IMR-90 (cell line): ENCODE measurements at regions not wholly inside any gene's neighbourhood (a gene's known extent, or its start where the extent isn't known, plus 50 kb on each side); places are given as distances from the start of the nearest gene placed in this dataset.

ENCODE experiments used
- ATAC-seq: fragments of 200-7000 bp; cut with Tn5 transposase; 2 replicates; pipeline ENCODE4 v1.9.1; 2020; ENCODE audit warnings: low read depth, mild to moderate bottlenecking, moderate library complexity
- BruUV-seq: library from RNA; stranded (reverse); fragments of 400-500 nt; replicated peaks from 2 replicates; lab custom pipeline; 2021; lab: Mats Ljungman, UMichigan
- CTCF ChIA-PET: fragments of 300-600 bp; formaldehyde crosslinking; extraction: SDS; loops from one replicate; lab custom pipeline; 2021; ENCODE audit warnings: antibody characterized with exemption; lab: Yijun Ruan, JAX
- POLR2A ChIA-PET: fragments of 300-600 bp; sonication (Branson Sonifier 250); formaldehyde crosslinking; loops from one replicate; lab custom pipeline; 2022; ENCODE audit warnings: antibody characterized with exemption; ENCODE audit not compliant: unreplicated experiment; lab: Charles Lee
- DNase-seq: peaks from one replicate; pipeline ENCODE4 v3.0.0; 2013
- H2AFZ ChIP-seq: replicated peaks from 2 replicates; pipeline ENCODE3; 2013; ENCODE audit warnings: low read length, mild to moderate bottlenecking; ENCODE audit not compliant: poor library complexity
- H2AK5ac ChIP-seq: 2 replicates; pipeline ENCODE4 v1.6.1; 2013; ENCODE audit warnings: low read depth, low read length, inconsistent platforms
- H2AK9ac ChIP-seq: replicated peaks from 2 replicates; pipeline ENCODE3; 2013; ENCODE audit warnings: mild to moderate bottlenecking, low read depth, low read length, moderate library complexity; ENCODE audit not compliant: poor library complexity
- H2BK120ac ChIP-seq: 2 replicates; pipeline ENCODE4 v1.6.1; 2013; ENCODE audit warnings: low read depth, low read length, inconsistent platforms
- H2BK15ac ChIP-seq: 3 replicates; pipeline ENCODE4 v1.6.1; 2013; ENCODE audit warnings: low read depth, low read length, inconsistent platforms
- H2BK20ac ChIP-seq: 2 replicates; pipeline ENCODE4 v1.6.1; 2013; ENCODE audit warnings: low read depth, mild to moderate bottlenecking, inconsistent platforms, low read length, moderate library complexity
- H2BK5ac ChIP-seq: 2 replicates; pipeline ENCODE4 v1.6.1; 2013; ENCODE audit warnings: mild to moderate bottlenecking, low read depth, low read length, inconsistent platforms; ENCODE audit not compliant: poor library complexity, severe bottlenecking
- H3K14ac ChIP-seq: replicated peaks from 2 replicates; pipeline ENCODE4 v1.6.1; 2013; ENCODE audit warnings: low read depth, low read length, inconsistent platforms
- H3K18ac ChIP-seq: 2 replicates; pipeline ENCODE4 v1.6.1; 2013; ENCODE audit warnings: low read depth, low read length, control low read depth
- H3K23ac ChIP-seq: 2 replicates; pipeline ENCODE4 v1.6.1; 2013; ENCODE audit warnings: low read depth, low read length, inconsistent platforms
- H3K27ac ChIP-seq: 2 replicates; pipeline ENCODE4 v1.5.1; 2013; ENCODE audit warnings: mild to moderate bottlenecking, control low read depth, low read length; ENCODE audit not compliant: insufficient read depth
- H3K27me3 ChIP-seq: 2 replicates; pipeline ENCODE4 v1.6.1; 2013; ENCODE audit warnings: low read length; ENCODE audit not compliant: control insufficient read depth, insufficient read depth
- H3K36me3 ChIP-seq: 2 replicates; pipeline ENCODE4 v1.6.1; 2013; ENCODE audit warnings: low read length, mixed read lengths; ENCODE audit not compliant: control insufficient read depth, insufficient read depth
- H3K4ac ChIP-seq: 2 replicates; pipeline ENCODE4 v1.6.1; 2013; ENCODE audit warnings: low read depth, low read length, inconsistent platforms
- H3K4me1 ChIP-seq: 2 replicates; pipeline ENCODE4 v1.6.1; 2013; ENCODE audit warnings: low read length, mixed read lengths; ENCODE audit not compliant: control insufficient read depth, insufficient read depth
- H3K4me2 ChIP-seq: 2 replicates; pipeline ENCODE4 v1.6.1; 2013; ENCODE audit warnings: low read depth, mild to moderate bottlenecking, control low read depth, low read length, moderate library complexity
- H3K4me3 ChIP-seq: 2 replicates; pipeline ENCODE4 v1.5.1; 2013; ENCODE audit warnings: low read depth, mild to moderate bottlenecking, control low read depth, low read length, moderate library complexity; ENCODE audit not compliant: insufficient read depth
- H3K56ac ChIP-seq: 2 replicates; pipeline ENCODE4 v1.6.1; 2013; ENCODE audit warnings: low read length, inconsistent platforms; ENCODE audit not compliant: insufficient read depth; ENCODE audit errors: extremely low read depth
- H3K79me1 ChIP-seq, 2 experiments: 2 replicates each; pipeline ENCODE4 v1.6.1; 2013; ENCODE audit warnings: low read length in 2 of 2, inconsistent platforms in 1 of 2, low read depth in 1 of 2
- H3K9ac ChIP-seq: 2 replicates; pipeline ENCODE4 v1.6.1; 2013; ENCODE audit warnings: low read depth, low read length, control low read depth
- H3K9me1 ChIP-seq: 2 replicates; pipeline ENCODE4 v1.6.1; 2013; ENCODE audit warnings: low read length, inconsistent platforms; ENCODE audit not compliant: insufficient read depth
- H3K9me3 ChIP-seq: 2 replicates; pipeline ENCODE4 v1.6.1; 2013; ENCODE audit warnings: low read length; ENCODE audit not compliant: control insufficient read depth, insufficient read depth
- H4K20me1 ChIP-seq: 2 replicates; pipeline ENCODE4 v1.6.1; 2013; ENCODE audit warnings: low read length, inconsistent platforms; ENCODE audit not compliant: insufficient read depth
- H4K5ac ChIP-seq: 2 replicates; pipeline ENCODE4 v1.6.1; 2013; ENCODE audit warnings: mild to moderate bottlenecking, low read depth, low read length, control low read depth
- H4K8ac ChIP-seq, 2 experiments: 2 replicates each; pipeline ENCODE4 v1.6.1; 2013; ENCODE audit warnings: low read depth in 2 of 2, low read length in 2 of 2, control low read depth in 1 of 2, inconsistent platforms in 1 of 2
- H4K91ac ChIP-seq: 2 replicates; pipeline ENCODE4 v1.6.1; 2013; ENCODE audit warnings: low read depth, low read length, inconsistent platforms; ENCODE audit not compliant: insufficient read depth
- BHLHE40 ChIP-seq: fragments of 150-350 bp; IDR thresholded peaks from 2 replicates; pipeline ENCODE4 v1.6.1; 2016; ENCODE audit warnings: mild to moderate bottlenecking, low read depth, low read length
- CEBPB ChIP-seq: IDR thresholded peaks from 2 replicates; pipeline ENCODE4 v1.6.1; 2012; ENCODE audit warnings: low read depth, low read length, improper control_type of control experiment
- FOS ChIP-seq: fragments of 150-350 bp; IDR thresholded peaks from 2 replicates; pipeline ENCODE4 v1.6.1; 2016; ENCODE audit warnings: low read depth, low read length
- MXI1 ChIP-seq: IDR thresholded peaks from 2 replicates; pipeline ENCODE4 v1.6.1; 2012; ENCODE audit warnings: low read depth, mild to moderate bottlenecking, low read length, moderate library complexity, borderline replicate concordance
- NFE2L2 ChIP-seq: fragments of 150-350 bp; IDR thresholded peaks from 2 replicates; pipeline ENCODE4 v1.6.1; 2016; ENCODE audit warnings: low read depth, mild to moderate bottlenecking, low read length
- POLR2A ChIP-seq: IDR thresholded peaks from 2 replicates; pipeline ENCODE4 v1.6.1; 2012; ENCODE audit warnings: mild to moderate bottlenecking, low read depth, low read length
- RFX5 ChIP-seq: IDR thresholded peaks from 2 replicates; pipeline ENCODE4 v1.8.0; 2012; ENCODE audit warnings: low read depth, mild to moderate bottlenecking, low read length, moderate library complexity
- WGBS, 2 experiments: methylation state at CpG; one replicate each; pipeline versions ENCODE4 v1.1.5 to v1.1.7; 2013; ENCODE audit warnings: missing lambda C conversion rate in 2 of 2; ENCODE audit not compliant: insufficient read length in 1 of 2; ENCODE audit errors: extremely low coverage in 2 of 2; 5-methylcytosine and 5-hydroxymethylcytosine counted together
- dilution Hi-C: fragments of 300-500 bp; cut with HindIII; formaldehyde crosslinking; loops from one replicate; pipeline ENCODE4 v1.14.3; 2018; ENCODE audit warnings: low sequenced_read_pairs; ENCODE audit not compliant: unreplicated experiment
- in situ Hi-C: fragments of 300-500 bp; cut with MboI; formaldehyde crosslinking; loops from 3 replicates; pipeline ENCODE4 v1.14.3; 2019; ENCODE audit warnings: low sequenced_read_pairs, inconsistent platforms, mixed read lengths
- intact Hi-C: fragments of 100-400 bp; cut with micrococcal nuclease; formaldehyde crosslinking; loops from 2 replicates; pipeline ENCODE4 v1.10.0; 2022

DNA sequence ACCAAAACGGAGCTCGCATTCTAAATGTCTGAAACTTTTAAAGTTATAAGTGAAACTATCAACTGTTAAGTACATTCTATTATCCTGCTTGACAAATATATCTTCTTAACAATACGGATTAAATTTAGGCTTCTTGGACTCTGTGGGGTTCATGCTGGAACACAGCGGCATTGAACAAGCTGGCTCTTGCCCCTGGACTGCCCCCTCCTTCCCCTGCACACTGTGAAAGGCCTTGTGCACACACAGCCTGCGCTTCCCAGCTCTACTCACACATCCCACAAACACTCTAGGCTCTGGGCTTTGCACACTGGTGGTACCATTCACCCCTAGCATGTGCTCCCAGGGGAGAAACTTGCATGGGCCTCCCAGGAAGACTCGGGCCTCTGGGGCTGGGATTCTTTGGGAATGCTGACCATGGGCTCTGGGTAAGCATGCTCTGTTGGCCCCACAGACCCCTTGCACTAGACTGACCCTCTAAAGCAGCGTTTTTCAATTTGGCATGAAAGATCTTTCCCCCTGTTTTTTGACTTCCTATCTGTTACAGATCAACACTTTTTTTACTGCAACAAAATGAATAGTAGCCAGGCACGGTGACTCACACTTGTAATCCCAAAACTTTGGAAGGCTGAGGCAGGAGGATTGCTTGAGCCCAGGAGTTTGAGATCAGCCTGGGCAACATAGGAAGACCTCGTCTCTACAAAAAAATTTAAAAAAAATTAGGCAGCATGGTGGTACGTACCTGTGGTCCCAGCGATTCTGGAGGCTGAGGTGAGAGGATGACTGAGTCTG lies 96.2 kb upstream of the CPM start:
- TF ChIP-seq BHLHE40 (no peak), FOS (no peak), NFE2L2 (no peak), RFX5 (no peak), CEBPB (no peak), POLR2A (no peak), MXI1 (no peak)
- Histone ChIP-seq H3K23ac (no peak overlapping the region), H4K20me1 (no peaks in the 10 kb centered on the region), H3K9me1 (peaks cover 7% of the 10 kb centered on the region), H2BK5ac (no peak overlapping the region), H3K14ac (peak overlapping the region; percentile 60), H2BK120ac (peak overlapping the region; percentile 45; the same call in 1 of the 2 replicates), H2BK20ac (no peak overlapping the region), H3K27me3 (no peaks in the 10 kb centered on the region), H2BK15ac (no peak overlapping the region), H2AK9ac (peak overlapping the region; percentile 9), H3K36me3 (no peaks in the 10 kb centered on the region), H3K56ac (no peak overlapping the region), H3K9me3 (no peaks in the 10 kb centered on the region), H2AFZ (peak overlapping the region; percentile 70), H3K18ac (no peak overlapping the region), H3K79me1 (no peaks in the 10 kb centered on the region), H2AK5ac (no peak overlapping the region), H3K27ac (no peak overlapping the region), H3K4me1 (no peaks in the 10 kb centered on the region), H4K8ac (peak overlapping the region in 1 of 2 experiments; percentile 36; a peak in 2 of 4 replicates), H3K4ac (peak overlapping the region; percentile 8; the same call in 1 of the 2 replicates), H3K4me3 (no peak overlapping the region), H3K4me2 (no peak overlapping the region), H4K5ac (no peak overlapping the region), H4K91ac (no peak overlapping the region), H3K9ac (no peak overlapping the region)
- in situ Hi-C loops (no loop called here), dilution Hi-C loops (no loop called here), intact Hi-C loops (no loop called here)
- DNase-seq (no peak), ATAC-seq (peak; percentile 35; the same call in 1 of the 2 replicates)
- no TSS peak for BruUV-seq
- CTCF ChIA-PET = interaction anchor here (1.0 kb wide), 1 partner anchor 24 kb away, joined by 3 read pairs; no protein-coding TSS in a partner anchor
- WGBS, 2 experiments = 87% methylated on average over 3 of the region's 11 CpGs; no CpG with 5 or more reads in 1 of the 2 experiments
- POLR2A ChIA-PET = no interaction called here
